Neural progenitor cell (in vitro differentiated cells): ENCODE measurements at regions not wholly inside any gene's neighbourhood (a gene's known extent, or its start where the extent isn't known, plus 50 kb on each side); places are given as distances from the start of the nearest gene placed in this dataset.

ENCODE experiments used
- CTCF ChIP-seq: fragments of 200-600 bp; sonication (generic); IDR thresholded peaks from 2 replicates; pipeline ENCODE4 v1.5.1; 2017; ENCODE audit warnings: antibody characterized with exemption, mild to moderate bottlenecking
- EZH2 ChIP-seq: fragments of 200-600 bp; sonication (generic); IDR thresholded peaks from 2 replicates; pipeline ENCODE4 v1.6.1; 2017; ENCODE audit warnings: antibody characterized with exemption, mild to moderate bottlenecking, moderate library complexity
- EZH2phosphoT487 ChIP-seq: fragments of 200-600 bp; sonication (generic); IDR thresholded peaks from 2 replicates; pipeline ENCODE4 v1.6.1; 2017; ENCODE audit warnings: antibody characterized with exemption

- TF ChIP-seq CTCF = no peak
- TF ChIP-seq EZH2 = no peak
- no peak for TF ChIP-seq EZH2phosphoT487
Observed at GRCh38 chr12:46963977-46964971, 115.1 kb upstream of the PCED1B start.
